GM12891 (cell line): ENCODE measurements at regions not wholly inside any gene's neighbourhood (a gene's known extent, or its start where the extent isn't known, plus 50 kb on each side); places are given as distances from the start of the nearest gene placed in this dataset.

Experiments
- DNase-seq: peaks from one replicate; pipeline ENCODE4 v3.0.0; 2011; ENCODE audit warnings: low spot score; ENCODE audit not compliant: insufficient read length
- FAIRE-seq: peaks from 2 replicates; lab custom pipeline; 2011; peaks lifted over from hg19 to GRCh38; lab: Jason Lieb, UNC
- PAX5 ChIP-seq: IDR thresholded peaks from 2 replicates; pipeline ENCODE4 v1.6.1; 2011; ENCODE audit warnings: low read length, moderate library complexity, mild to moderate bottlenecking; ENCODE audit not compliant: insufficient read depth, severe bottlenecking
- POLR2A ChIP-seq: IDR thresholded peaks from 2 replicates; pipeline ENCODE4 v1.6.1; 2011; ENCODE audit warnings: low read depth, low read length, control low read depth
- POLR2AphosphoS5 ChIP-seq: IDR thresholded peaks from 2 replicates; pipeline ENCODE4 v1.6.1; 2011; ENCODE audit warnings: low read depth, low read length, control low read depth
- POU2F2 ChIP-seq: IDR thresholded peaks from 2 replicates; pipeline ENCODE4 v1.6.1; 2011; ENCODE audit warnings: low read depth, mild to moderate bottlenecking, control low read depth, low read length, moderate library complexity
- SPI1 ChIP-seq: IDR thresholded peaks from 2 replicates; pipeline ENCODE4 v1.6.1; 2011; ENCODE audit warnings: low read depth, low read length, control low read depth
- TAF1 ChIP-seq: IDR thresholded peaks from 2 replicates; pipeline ENCODE4 v1.6.1; 2011; ENCODE audit warnings: low read depth, low read length, control low read depth

- TF ChIP-seq POU2F2 (no peak), PAX5 (no peak), POLR2A (no peak), POLR2AphosphoS5 (no peak), TAF1 (no peak), SPI1 (no peak)
- no peak for DNase-seq
- no peak for FAIRE-seq
These were observed 52.3 kb upstream of the KLHL25 start for GRCh38 chr15:85847031-85847430.

- DNase-seq, result no peak
- FAIRE-seq, result no peak
- TF ChIP-seq PAX5, result no peak
- TF ChIP-seq POLR2AphosphoS5, result no peak
- TF ChIP-seq POU2F2, result no peak
- TF ChIP-seq TAF1, result no peak
These were observed 55.2 kb upstream of the KLHL25 start for GRCh38 chr15:85849946-85850345.

DNA sequence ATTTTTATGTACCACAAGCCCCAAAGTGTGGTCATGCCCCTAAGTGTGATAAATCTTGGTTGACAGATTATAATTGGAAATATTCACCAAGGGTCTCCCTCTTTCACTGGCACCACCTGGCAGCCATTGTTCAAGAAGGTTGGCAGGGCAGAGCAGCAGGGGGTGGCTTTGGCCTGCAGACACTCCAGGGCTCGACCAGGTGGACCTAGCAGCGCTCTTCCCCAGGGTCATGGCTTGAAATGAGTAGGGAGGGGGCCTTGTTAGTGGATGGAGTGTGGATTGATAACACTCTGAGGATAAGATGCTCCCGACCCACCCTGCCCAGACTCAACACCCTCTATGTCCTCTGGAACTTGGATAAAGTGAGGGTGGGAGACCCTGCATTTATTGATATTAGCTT lies 58.2 kb upstream of the KLHL25 start:
- DNase-seq, result no peak
- FAIRE-seq, result no peak
- TF ChIP-seq PAX5, result no peak
- TF ChIP-seq TAF1, result no peak
- TF ChIP-seq POU2F2, result no peak
- no peak for TF ChIP-seq SPI1
- TF ChIP-seq POLR2AphosphoS5, result no peak
- no peak for TF ChIP-seq POLR2A

- DNase-seq (peak; percentile 53), FAIRE-seq (peak; percentile 59)
- TF ChIP-seq POLR2AphosphoS5 (no peak), POU2F2 (peak; percentile 30; the same call in 1 of the 2 replicates)
These were observed 59.8 kb upstream of the KLHL25 start for GRCh38 chr15:85854345-85855097.

DNA sequence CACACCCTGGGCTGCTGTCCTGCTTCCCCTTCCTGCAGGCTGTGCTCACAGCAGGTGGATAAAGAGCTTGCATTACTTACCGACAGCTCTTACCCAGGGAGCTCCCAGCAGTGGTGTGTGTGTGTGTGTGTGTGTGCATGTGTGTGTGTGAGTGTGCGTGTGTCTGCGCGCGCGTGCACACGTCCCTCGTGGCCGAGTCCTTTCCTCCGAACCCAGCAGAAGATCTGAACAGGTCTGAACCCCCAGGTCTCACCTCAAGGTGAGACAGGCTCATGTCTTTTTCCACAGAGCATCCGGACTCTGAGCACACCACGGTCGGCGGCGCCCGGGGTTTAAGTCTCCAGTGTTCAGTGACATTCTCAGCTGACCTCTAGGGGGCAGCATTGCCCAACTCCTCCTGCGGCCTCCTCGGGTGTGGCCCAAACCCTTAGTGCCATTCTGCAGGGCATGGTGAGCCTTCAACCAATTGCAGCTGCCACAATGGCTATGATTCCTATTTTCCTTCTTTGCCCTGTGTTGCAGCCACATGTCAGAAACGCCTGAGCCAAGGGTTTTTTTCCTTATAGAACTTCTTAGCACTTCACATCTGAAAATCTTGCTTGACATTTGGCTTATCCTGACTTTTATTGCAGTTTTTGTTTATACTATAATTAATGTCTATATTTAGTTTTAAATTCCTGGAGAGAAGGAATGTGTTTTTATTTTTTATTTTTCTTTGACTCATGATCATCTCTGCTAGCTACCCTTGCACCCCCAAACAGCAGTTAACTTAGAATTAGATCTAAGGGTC lies 64.1 kb upstream of the KLHL25 start:
- FAIRE-seq (peak; percentile 58), DNase-seq (peak; percentile 64)
- TF ChIP-seq POLR2AphosphoS5 (no peak), PAX5 (no peak), TAF1 (no peak), POU2F2 (no peak), POLR2A (no peak), SPI1 (no peak)

- FAIRE-seq, result no peak
- no peak for DNase-seq
- TF ChIP-seq POU2F2 (no peak), POLR2AphosphoS5 (no peak), SPI1 (no peak), TAF1 (no peak), POLR2A (no peak), PAX5 (no peak)
These were observed 64.9 kb upstream of the KLHL25 start for GRCh38 chr15:85859671-85860070.

DNA sequence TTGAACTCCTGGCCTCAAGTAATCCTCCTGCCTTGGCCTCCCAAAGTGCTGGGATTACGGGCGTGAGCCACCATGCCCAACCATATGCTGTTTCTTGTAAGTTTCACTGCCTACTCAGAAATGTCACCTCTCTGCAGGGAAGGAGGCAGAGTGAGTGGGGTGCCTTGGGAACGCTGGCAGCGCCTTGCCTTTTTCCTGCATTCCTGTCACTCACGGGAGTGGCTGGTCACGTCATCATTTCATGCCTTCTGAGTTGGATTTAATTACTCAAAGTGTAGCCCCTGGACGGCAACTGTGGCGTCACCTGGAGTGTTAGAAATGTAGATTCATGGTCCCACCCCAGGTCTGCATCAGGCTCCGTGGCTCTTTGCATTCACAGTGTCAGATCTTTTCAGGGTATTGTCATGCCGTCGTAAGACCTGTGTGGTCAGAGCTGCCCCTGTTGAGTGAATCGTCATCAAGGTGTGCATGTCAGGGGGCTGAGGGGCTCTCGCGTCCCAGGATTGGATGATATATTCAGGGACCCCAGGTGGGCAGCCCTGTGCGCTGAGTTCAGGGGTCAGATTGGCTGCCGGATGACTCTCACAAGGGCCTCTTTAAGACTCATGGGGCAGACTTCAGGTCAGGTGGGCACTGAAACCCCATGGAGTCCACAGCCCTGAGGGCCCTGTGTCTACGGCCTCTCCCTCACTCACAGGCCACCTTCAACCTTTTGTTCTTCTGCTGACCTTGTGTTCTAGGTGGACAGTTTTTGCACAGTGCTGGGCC lies 65.9 kb upstream of the KLHL25 start:
- no peak for FAIRE-seq
- TF ChIP-seq TAF1 (no peak), POLR2A (no peak), POU2F2 (no peak), SPI1 (no peak), PAX5 (no peak), POLR2AphosphoS5 (no peak)
- DNase-seq, result no peak

DNA sequence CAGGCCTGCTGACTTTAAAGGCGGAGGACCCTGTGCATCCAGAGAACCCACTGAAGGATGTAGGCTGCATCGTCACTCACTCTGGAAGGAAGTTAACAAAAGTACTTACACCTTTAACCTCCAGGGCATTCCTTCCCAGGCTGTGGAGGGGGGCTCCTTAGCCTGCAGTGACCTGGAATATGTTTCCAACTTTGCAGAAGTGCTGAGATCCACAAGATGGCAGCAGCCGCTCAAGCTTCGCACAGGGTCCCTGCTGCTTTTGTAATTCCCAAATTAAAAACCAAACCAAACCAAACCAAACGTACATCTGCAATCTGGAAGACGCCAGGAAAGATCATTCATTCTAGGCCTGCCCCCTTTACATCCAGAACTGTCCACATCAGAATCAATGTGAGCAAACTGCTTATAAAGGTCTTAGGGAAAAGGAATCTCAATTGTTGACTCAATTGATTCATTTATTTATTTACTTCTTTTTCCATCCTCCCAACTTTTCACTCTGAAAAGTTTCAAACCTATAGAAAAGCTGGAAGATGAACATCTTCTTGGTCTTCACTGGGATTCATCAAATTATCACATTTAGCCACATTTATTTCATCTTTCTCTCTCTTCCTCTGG lies 70.5 kb upstream of the KLHL25 start:
- DNase-seq (no peak), FAIRE-seq (no peak)
- no peak for TF ChIP-seq POLR2AphosphoS5
- peak; percentile 28; the same call in 1 of the 2 replicates for TF ChIP-seq SPI1

DNA sequence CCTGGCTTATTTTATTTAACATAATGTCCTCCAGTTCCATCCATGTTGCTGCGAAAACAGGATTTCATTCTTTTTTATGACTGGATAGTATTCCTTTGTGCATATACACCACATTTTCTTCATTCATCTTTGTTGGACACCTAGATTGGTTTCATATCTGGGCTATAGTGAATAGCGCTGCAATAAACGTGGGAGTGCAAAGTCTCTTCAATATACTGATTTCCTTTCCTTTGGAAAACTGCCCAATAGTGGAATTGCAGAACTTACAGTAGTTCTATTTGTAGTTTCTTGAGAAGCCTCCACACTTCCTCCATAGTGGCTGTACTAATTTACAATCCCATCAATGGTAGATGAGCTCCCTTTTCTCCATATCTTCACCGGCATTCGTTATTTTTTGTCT lies 72.5 kb upstream of the KLHL25 start:
- FAIRE-seq (no peak), DNase-seq (no peak)

More for the DNA sequence above, 72.5 kb upstream of the KLHL25 start:
- TF ChIP-seq POLR2A (no peak), POLR2AphosphoS5 (no peak), PAX5 (no peak), SPI1 (no peak), TAF1 (no peak), POU2F2 (no peak)
